Cardiac muscle cell (in vitro differentiated cells and primary cell): ENCODE measurements at regions not wholly inside any gene's neighbourhood (a gene's known extent, or its start where the extent isn't known, plus 50 kb on each side); places are given as distances from the start of the nearest gene placed in this dataset.

Source experiments
- DNase-seq, 2 donors: peaks; one replicate each; pipeline versions ENCODE4 v3.0.0 to v3.0.0-alpha.2; 2010 to 2017; ENCODE audit warnings: low read depth in 1 of 2, low spot score in 1 of 2
- H3K27ac ChIP-seq: fragments of 200-600 bp; sonication (generic); 2 replicates; pipeline ENCODE4 v1.5.1; 2016
- H3K27me3 ChIP-seq: fragments of 200-600 bp; sonication (generic); 2 replicates; pipeline ENCODE4 v1.6.0; 2016; ENCODE audit warnings: control low read depth
- H3K36me3 ChIP-seq: fragments of 200-600 bp; sonication (generic); 2 replicates; pipeline ENCODE4 v1.5.1; 2016; ENCODE audit warnings: control low read depth
- H3K4me1 ChIP-seq: fragments of 200-600 bp; sonication (generic); 2 replicates; pipeline ENCODE4 v1.8.1; 2017; ENCODE audit warnings: low read depth, mild to moderate bottlenecking, mixed run types
- H3K4me3 ChIP-seq: fragments of 200-600 bp; sonication (generic); 2 replicates; pipeline ENCODE4 v1.5.1; 2016; ENCODE audit warnings: mild to moderate bottlenecking
- H3K9me3 ChIP-seq: fragments of 200-600 bp; sonication (generic); 2 replicates; pipeline ENCODE4 v1.5.1; 2017; ENCODE audit warnings: low read depth, mild to moderate bottlenecking, control low read depth
- TF ChIP-seq, protein P1 (sequence below): IDR thresholded peaks from 2 replicates; pipeline ENCODE4 v1.5.1; 2012; ENCODE audit warnings: low read depth, mild to moderate bottlenecking, low read length

DNA sequence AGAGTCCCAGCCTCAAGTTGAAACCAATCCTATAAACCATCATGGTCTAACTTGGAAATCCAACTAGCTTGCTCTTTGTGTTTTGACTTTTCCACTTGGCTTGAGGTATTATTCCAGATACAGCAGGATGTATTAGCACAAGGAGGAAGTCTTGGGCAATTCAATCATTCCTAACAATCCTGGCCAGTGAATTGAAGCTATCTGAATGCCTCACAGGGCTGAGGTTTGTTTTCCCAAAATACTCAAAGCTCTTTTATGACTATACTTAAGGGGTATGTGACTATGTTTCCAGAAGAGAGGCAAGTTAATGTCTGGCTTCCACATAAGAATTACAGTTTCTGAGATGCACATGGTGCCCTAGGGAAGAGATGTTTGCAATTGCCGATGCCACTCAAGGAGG is 66.8 kb upstream of the SH3RF1 start:
- Histone ChIP-seq H3K9me3 (no peaks in the 10 kb centered on the region), H3K27me3 (no peaks in the 10 kb centered on the region), H3K4me1 (no peaks in the 10 kb centered on the region), H3K36me3 (no peaks in the 10 kb centered on the region), H3K27ac (no peak overlapping the region), H3K4me3 (no peak overlapping the region)
- peak in 1 of 2 donors; percentile 91 for DNase-seq
- TF ChIP-seq, protein P1, sequence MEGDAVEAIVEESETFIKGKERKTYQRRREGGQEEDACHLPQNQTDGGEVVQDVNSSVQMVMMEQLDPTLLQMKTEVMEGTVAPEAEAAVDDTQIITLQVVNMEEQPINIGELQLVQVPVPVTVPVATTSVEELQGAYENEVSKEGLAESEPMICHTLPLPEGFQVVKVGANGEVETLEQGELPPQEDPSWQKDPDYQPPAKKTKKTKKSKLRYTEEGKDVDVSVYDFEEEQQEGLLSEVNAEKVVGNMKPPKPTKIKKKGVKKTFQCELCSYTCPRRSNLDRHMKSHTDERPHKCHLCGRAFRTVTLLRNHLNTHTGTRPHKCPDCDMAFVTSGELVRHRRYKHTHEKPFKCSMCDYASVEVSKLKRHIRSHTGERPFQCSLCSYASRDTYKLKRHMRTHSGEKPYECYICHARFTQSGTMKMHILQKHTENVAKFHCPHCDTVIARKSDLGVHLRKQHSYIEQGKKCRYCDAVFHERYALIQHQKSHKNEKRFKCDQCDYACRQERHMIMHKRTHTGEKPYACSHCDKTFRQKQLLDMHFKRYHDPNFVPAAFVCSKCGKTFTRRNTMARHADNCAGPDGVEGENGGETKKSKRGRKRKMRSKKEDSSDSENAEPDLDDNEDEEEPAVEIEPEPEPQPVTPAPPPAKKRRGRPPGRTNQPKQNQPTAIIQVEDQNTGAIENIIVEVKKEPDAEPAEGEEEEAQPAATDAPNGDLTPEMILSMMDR: no peak

DNA sequence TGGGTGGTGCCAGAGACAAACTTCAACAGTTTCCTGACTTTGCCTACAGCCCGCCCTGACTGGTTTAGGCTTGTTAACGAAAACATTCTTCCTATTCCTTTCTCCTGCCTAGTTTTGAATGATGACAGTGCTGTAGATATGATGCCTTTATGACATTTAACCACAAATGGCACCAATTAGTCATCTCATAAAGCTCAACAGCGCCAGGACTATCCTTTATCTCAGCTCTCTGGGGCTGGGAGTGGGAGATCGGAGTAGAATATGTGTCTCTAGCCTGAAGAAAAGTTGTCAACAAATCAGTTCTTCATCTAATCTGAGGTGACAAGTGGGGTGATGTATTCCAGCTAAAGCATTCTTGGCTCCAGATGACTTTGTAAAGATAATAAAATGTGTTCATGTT is 64.6 kb upstream of the SH3RF1 start:
- Histone ChIP-seq H3K4me3 (no peak overlapping the region), H3K27ac (no peak overlapping the region), H3K27me3 (no peaks in the 10 kb centered on the region), H3K4me1 (no peaks in the 10 kb centered on the region), H3K9me3 (no peaks in the 10 kb centered on the region), H3K36me3 (no peaks in the 10 kb centered on the region)
- TF ChIP-seq, protein P1: no peak
- DNase-seq: peak in 1 of 2 donors; percentile 87

DNA sequence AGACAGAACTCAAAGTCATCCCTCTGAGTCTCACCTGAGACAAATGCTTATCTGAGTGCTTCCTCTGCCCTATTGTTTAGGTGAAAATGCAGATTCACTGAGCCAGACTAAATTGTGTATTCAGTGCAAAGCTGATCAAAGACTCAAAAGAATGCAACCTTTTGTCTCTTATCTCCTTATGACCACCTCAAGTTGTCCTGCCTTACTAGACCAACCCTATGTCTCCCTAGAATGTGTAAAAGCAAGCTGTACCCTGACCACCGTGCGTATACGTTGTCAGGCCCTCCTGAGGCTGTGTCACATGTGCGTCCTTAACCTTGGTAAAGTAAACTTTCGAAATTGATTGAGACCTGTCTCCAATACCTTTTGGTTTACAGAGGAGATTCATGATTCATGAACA is 63.6 kb upstream of the SH3RF1 start:
- H3K27ac ChIP-seq: no peak overlapping the region
- no peaks in the 10 kb centered on the region for H3K9me3 ChIP-seq
- H3K4me1 ChIP-seq: no peaks in the 10 kb centered on the region
- no peak overlapping the region for H3K4me3 ChIP-seq
- no peak for DNase-seq
- no peaks in the 10 kb centered on the region for H3K36me3 ChIP-seq
- no peaks in the 10 kb centered on the region for H3K27me3 ChIP-seq
- TF ChIP-seq, protein P1: no peak

DNA sequence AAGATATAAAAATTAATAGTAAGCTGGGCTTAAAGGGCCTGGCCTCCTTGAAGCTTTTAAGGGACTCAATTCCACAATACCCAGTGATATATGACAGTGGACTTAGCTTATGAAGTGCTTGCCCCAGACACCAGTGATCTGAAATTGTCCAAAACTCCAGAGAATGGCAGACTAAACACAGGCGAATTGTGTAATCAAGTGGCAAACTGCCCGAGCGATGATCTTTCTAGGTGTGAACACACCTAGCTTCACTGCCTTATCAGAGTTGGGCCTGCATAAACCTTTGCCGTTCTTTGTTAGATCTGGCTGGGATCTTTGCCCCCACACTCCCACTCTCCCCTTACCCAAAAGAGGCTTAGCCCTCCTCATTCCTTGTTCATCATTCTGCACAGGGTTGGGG is 62.5 kb upstream of the SH3RF1 start:
- Histone ChIP-seq H3K27ac (no peak overlapping the region), H3K9me3 (no peaks in the 10 kb centered on the region), H3K36me3 (no peaks in the 10 kb centered on the region), H3K4me1 (no peaks in the 10 kb centered on the region), H3K27me3 (no peaks in the 10 kb centered on the region), H3K4me3 (no peak overlapping the region)
- DNase-seq: no peak
- TF ChIP-seq, protein P1: no peak

DNA sequence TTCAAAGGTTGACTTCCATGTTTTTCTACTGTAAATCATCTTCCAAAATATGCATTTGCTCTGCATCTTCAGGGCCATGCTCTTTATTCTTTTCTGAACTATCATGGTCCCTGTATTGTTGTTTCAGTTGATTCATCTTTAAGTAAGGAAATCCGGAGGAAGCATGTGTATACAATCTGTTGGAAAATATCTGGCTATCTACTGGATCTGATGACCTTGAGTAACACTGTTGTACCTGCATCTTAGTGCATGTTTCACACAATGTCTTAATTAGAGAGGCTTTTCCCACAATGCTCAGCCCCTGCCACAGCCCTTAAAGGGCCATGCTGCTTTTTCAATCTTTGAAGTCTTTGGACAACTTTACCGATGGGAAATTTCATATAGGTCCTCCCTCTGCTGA is 61.8 kb upstream of the SH3RF1 start:
- H3K36me3 ChIP-seq: no peaks in the 10 kb centered on the region
- TF ChIP-seq, protein P1: no peak
- H3K27me3 ChIP-seq: no peaks in the 10 kb centered on the region
- H3K4me3 ChIP-seq: no peak overlapping the region
- no peaks in the 10 kb centered on the region for H3K4me1 ChIP-seq
- DNase-seq: no peak
- H3K27ac ChIP-seq: no peak overlapping the region
- H3K9me3 ChIP-seq: no peaks in the 10 kb centered on the region

DNA sequence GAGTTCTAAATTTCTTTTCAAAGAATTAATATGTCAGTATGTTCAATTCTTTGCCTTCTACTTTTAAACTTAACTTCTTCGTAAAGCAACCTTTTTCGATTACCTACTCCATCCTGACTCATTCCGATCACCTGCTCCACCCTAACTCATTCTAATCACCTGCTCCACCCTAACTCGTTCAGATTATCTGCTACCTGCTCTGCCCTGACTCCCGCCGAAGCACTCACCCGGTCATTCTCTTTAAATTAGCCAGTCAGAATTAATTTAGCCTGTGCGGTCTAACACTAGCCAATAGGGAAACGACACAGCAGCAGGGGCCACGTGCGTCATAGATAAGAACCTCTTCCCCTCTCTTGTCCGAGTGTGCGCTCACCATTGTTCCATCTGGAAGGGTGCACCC is 60.1 kb upstream of the SH3RF1 start:
- DNase-seq: no peak

More for the DNA sequence above, 60.1 kb upstream of the SH3RF1 start:
- Histone ChIP-seq H3K27ac (no peak overlapping the region), H3K27me3 (no peaks in the 10 kb centered on the region), H3K9me3 (no peaks in the 10 kb centered on the region), H3K4me3 (no peak overlapping the region), H3K36me3 (no peaks in the 10 kb centered on the region), H3K4me1 (no peaks in the 10 kb centered on the region)
- TF ChIP-seq, protein P1: no peak
